Stimulated activated memory B cell treated with anti-CD40 and anti-IgM and Interleukin-4, amounts not matched to agents 10 μg/mL and 1 μg/mL and 100 μg/mL, for 72 hours (primary cell): ENCODE measurements at regions not wholly inside any gene's neighbourhood (a gene's known extent, or its start where the extent isn't known, plus 50 kb on each side); places are given as distances from the start of the nearest gene placed in this dataset.
"Not testable (repeated sequence)": the region's sequence is repeated elsewhere in the genome, so short reads cannot be mapped to it uniquely, and the experiment has no call there.

Source experiments
- ATAC-seq: fragments of 150-1000 bp; cut with Tn5 transposase; 2 replicates; pipeline ENCODE4 v1.10.0; 2021
- H3K27ac Mint-ChIP-seq: one replicate; pipeline ENCODE4 v1.8.0; 2022; ENCODE audit warnings: mild to moderate bottlenecking, mixed read lengths
- H3K27me3 Mint-ChIP-seq: one replicate; pipeline ENCODE4 v1.8.0; 2022; ENCODE audit warnings: mixed read lengths
- H3K36me3 Mint-ChIP-seq: one replicate; pipeline ENCODE4 v1.8.0; 2022; ENCODE audit warnings: mixed read lengths
- H3K4me1 Mint-ChIP-seq: one replicate; pipeline ENCODE4 v1.8.0; 2022; ENCODE audit warnings: mixed read lengths
- H3K4me3 Mint-ChIP-seq: one replicate; pipeline ENCODE4 v1.8.0; 2022; ENCODE audit warnings: mild to moderate bottlenecking, moderate library complexity, mixed read lengths
- H3K9me3 Mint-ChIP-seq: one replicate; pipeline ENCODE4 v1.8.0; 2022; ENCODE audit warnings: mixed read lengths

- Mint-ChIP-seq H3K9me3 (no peaks in the 10 kb centered on the region), H3K4me3 (no peak overlapping the region), H3K4me1 (no peaks in the 10 kb centered on the region), H3K27ac (no peak overlapping the region), H3K27me3 (no peaks in the 10 kb centered on the region), H3K36me3 (no peaks in the 10 kb centered on the region)
- ATAC-seq = no peak
These were observed 828.6 kb upstream of the CITED2 start for GRCh38 chr6:140202964-140203515.

DNA sequence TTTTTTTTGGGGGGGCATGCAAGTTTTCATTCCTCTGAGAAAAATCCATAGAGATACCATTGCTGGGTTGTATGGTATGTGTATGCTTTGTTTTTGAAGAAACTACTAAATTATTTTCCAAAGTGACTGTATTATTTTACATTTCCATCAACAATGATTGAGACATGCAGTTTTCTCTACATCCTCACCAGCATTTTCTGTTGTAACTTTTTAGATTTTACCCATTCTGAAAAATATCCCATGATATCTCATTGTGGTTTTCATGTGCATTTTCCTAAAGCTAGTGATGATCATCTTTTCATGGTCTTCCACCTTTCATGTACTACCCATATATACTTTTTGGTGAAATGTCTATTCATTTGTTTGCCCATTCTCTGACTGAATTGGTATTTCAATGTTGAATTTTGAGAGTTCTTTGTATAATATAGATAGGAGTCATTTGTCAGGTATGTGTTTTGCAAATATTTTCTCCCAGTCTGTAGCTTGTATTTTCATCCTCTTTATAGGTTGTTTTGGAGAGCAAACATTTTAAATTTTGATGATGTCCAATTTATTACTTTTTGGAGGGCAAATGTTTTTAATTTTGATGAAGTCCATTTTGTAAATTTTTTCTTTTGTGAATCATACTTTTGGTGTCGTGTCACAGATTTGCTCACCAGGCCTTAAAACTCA is 827.5 kb upstream of the CITED2 start:
- Mint-ChIP-seq H3K27ac (no peak overlapping the region), H3K4me1 (no peaks in the 10 kb centered on the region), H3K9me3 (no peaks in the 10 kb centered on the region), H3K36me3 (no peaks in the 10 kb centered on the region), H3K4me3 (no peak overlapping the region), H3K27me3 (no peaks in the 10 kb centered on the region)
- no peak for ATAC-seq

DNA sequence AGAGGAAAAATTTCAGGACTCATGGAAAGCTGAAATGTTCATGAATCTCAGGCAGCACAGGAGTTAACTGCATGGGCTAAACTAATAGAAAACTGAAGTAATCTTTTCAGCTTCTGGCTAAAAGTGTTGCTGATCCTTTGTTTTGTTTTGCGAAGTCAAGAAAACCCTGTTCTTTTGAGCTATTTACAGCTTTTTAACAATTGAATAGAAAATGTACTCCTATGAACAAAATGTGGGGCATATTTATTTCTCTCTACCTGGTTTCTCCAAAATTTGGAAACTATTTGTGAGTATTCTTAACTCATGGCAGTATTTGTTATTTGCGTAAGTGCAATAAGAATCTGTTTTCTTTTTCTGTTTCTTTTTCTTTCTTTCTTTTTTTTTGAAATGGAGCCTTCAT is 818.8 kb upstream of the CITED2 start:
- peaks cover 10% of the 10 kb centered on the region for H3K9me3 Mint-ChIP-seq
- no peaks in the 10 kb centered on the region for H3K27me3 Mint-ChIP-seq
- no peak overlapping the region for H3K27ac Mint-ChIP-seq
- H3K36me3 Mint-ChIP-seq = no peaks in the 10 kb centered on the region
- ATAC-seq = no peak
- H3K4me1 Mint-ChIP-seq = no peaks in the 10 kb centered on the region
- H3K4me3 Mint-ChIP-seq = no peak overlapping the region

DNA sequence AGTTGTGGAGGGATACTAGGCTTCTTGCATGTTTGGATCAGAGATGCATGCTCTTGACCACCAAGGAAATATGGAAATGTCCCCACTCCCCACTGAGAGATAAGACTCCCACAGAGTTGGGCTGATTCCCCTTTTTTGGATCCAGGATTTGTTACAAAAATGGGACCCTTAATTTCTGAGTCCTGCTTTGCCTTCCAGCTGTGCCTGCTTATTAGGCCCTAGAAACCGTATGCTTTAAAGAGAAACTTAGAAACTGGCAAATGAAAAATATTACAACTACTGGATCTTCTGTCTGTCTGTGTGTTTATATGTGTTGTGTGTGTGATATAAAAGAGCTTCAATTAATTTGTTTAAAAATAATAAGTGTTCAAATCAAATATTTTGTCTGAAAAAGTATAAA is 817.6 kb upstream of the CITED2 start:
- no peaks in the 10 kb centered on the region for H3K27me3 Mint-ChIP-seq
- H3K36me3 Mint-ChIP-seq = no peaks in the 10 kb centered on the region
- ATAC-seq = no peak
- no peak overlapping the region for H3K4me3 Mint-ChIP-seq
- H3K9me3 Mint-ChIP-seq = peaks cover 13% of the 10 kb centered on the region
- no peaks in the 10 kb centered on the region for H3K4me1 Mint-ChIP-seq
- H3K27ac Mint-ChIP-seq = no peak overlapping the region

GRCh38 chr6:140189263-140189662 is 814.8 kb upstream of the CITED2 start:
- H3K27me3 Mint-ChIP-seq, H3K4me1 Mint-ChIP-seq, H3K27ac Mint-ChIP-seq, H3K36me3 Mint-ChIP-seq, ATAC-seq, H3K4me3 Mint-ChIP-seq: not testable (repeated sequence)
- H3K9me3 Mint-ChIP-seq = peaks cover 10% of the 10 kb centered on the region

GRCh38 chr6:140185991-140186390 is 811.5 kb upstream of the CITED2 start:
- H3K27me3 Mint-ChIP-seq = no peaks in the 10 kb centered on the region
- H3K9me3 Mint-ChIP-seq = peaks cover 4% of the 10 kb centered on the region
- no peak overlapping the region for H3K27ac Mint-ChIP-seq
- H3K36me3 Mint-ChIP-seq = no peaks in the 10 kb centered on the region
- no peak overlapping the region for H3K4me3 Mint-ChIP-seq
- no peak for ATAC-seq
- H3K4me1 Mint-ChIP-seq = no peaks in the 10 kb centered on the region

DNA sequence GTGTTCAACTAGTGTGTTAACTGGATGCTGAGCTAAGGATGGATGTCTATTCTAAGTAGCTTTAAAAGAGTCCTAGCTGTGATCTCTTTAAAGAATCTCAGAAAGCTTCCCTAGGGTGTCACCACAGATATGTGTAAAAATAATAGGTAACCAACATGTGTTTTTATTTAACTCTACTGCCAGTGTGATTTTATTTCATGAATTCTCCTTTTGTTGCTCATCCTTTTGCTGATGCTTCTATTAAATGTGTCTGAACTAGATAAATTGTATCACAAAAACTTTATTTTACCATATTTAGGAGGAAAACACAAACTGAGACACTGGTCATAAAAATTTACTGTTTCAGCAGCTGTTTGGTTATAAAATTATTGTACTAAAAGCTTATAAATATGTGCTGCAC is 809.4 kb upstream of the CITED2 start:
- no peaks in the 10 kb centered on the region for H3K4me1 Mint-ChIP-seq
- no peak overlapping the region for H3K4me3 Mint-ChIP-seq
- peaks cover 4% of the 10 kb centered on the region for H3K9me3 Mint-ChIP-seq
- ATAC-seq = no peak
- H3K27me3 Mint-ChIP-seq = no peaks in the 10 kb centered on the region
- no peak overlapping the region for H3K27ac Mint-ChIP-seq
- H3K36me3 Mint-ChIP-seq = no peaks in the 10 kb centered on the region

GRCh38 chr6:140182821-140183220 is 808.4 kb upstream of the CITED2 start:
- Mint-ChIP-seq H3K36me3 (no peaks in the 10 kb centered on the region), H3K27me3 (no peaks in the 10 kb centered on the region), H3K4me3 (no peak overlapping the region), H3K27ac (no peak overlapping the region), H3K9me3 (peaks cover 4% of the 10 kb centered on the region), H3K4me1 (no peaks in the 10 kb centered on the region)
- ATAC-seq = no peak

DNA sequence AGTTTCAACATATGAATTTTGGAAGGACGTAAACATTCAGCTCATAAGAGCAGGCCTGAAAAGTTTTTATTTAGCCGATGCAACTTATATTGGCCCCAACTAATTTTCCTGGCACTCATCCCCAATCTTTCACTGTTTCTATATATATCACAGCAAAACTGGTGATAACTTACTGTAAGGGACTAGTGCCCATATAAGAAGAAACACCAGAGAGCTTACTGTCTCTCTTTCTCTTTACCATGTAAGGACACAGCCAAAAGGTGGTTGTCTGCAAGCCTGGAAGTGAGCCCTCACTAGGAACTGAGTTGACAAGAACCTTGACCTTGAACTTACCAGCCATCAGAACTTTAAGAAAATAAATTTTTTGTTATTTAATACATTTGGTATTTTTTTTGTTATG is 807.4 kb upstream of the CITED2 start:
- Mint-ChIP-seq H3K36me3 (no peaks in the 10 kb centered on the region), H3K4me3 (no peak overlapping the region), H3K27me3 (no peaks in the 10 kb centered on the region), H3K4me1 (no peaks in the 10 kb centered on the region), H3K27ac (no peak overlapping the region), H3K9me3 (no peaks in the 10 kb centered on the region)
- ATAC-seq = no peak

- Mint-ChIP-seq H3K9me3 (no peaks in the 10 kb centered on the region), H3K4me3 (no peak overlapping the region), H3K4me1 (no peaks in the 10 kb centered on the region), H3K36me3 (no peaks in the 10 kb centered on the region), H3K27ac (no peak overlapping the region), H3K27me3 (no peaks in the 10 kb centered on the region)
- no peak for ATAC-seq
These were observed 805.9 kb upstream of the CITED2 start for GRCh38 chr6:140180306-140180705.

DNA sequence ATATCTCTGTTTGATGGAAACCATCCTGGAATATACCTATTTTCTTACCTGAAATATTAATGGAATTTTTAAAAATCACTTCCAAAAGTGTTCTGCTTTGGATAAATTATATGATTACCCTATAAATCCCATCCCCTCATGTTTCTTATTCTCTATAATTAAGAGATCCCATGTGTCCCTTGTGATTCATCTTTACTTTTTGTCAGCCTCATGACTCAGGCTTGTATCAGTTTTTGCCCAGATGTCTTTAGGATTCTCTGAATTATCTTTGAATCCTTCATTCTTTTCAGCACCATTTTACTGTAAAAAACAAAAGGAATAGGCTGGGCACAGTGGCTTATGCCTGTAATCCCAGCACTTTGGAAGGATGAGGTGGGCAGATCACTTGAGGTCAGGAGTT is 804.5 kb upstream of the CITED2 start:
- H3K4me1 Mint-ChIP-seq = no peaks in the 10 kb centered on the region
- no peaks in the 10 kb centered on the region for H3K27me3 Mint-ChIP-seq
- H3K4me3 Mint-ChIP-seq = no peak overlapping the region
- no peaks in the 10 kb centered on the region for H3K9me3 Mint-ChIP-seq
- ATAC-seq = no peak
- H3K27ac Mint-ChIP-seq = no peak overlapping the region
- no peaks in the 10 kb centered on the region for H3K36me3 Mint-ChIP-seq

DNA sequence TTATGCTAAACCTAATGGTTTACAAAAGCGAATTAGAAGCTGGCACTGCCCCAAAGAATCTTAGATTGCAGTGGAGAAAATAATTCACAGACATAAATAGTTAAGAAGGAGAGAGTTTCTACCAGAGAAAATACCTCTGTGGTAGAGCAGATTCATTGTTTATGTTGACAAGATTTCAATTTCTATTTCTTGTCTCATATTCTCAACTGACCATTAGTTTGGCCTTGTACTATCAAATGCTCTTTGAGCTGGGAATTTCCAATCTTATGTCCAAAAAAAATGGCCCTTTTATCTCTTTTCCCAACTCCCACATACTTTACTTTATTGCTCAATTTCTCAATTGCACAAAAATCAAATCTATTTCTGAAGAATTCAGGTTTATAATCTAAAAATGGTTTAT is 804.1 kb upstream of the CITED2 start:
- no peaks in the 10 kb centered on the region for H3K4me1 Mint-ChIP-seq
- no peaks in the 10 kb centered on the region for H3K36me3 Mint-ChIP-seq
- H3K27me3 Mint-ChIP-seq = no peaks in the 10 kb centered on the region
- H3K4me3 Mint-ChIP-seq = no peak overlapping the region
- no peak for ATAC-seq
- H3K27ac Mint-ChIP-seq = no peak overlapping the region
- H3K9me3 Mint-ChIP-seq = no peaks in the 10 kb centered on the region

GRCh38 chr6:140176306-140176705 is 801.9 kb upstream of the CITED2 start:
- H3K4me3 Mint-ChIP-seq = no peak overlapping the region
- no peaks in the 10 kb centered on the region for H3K36me3 Mint-ChIP-seq
- no peaks in the 10 kb centered on the region for H3K9me3 Mint-ChIP-seq
- no peaks in the 10 kb centered on the region for H3K27me3 Mint-ChIP-seq
- H3K27ac Mint-ChIP-seq = no peak overlapping the region
- ATAC-seq = no peak
- H3K4me1 Mint-ChIP-seq = no peaks in the 10 kb centered on the region

- no peaks in the 10 kb centered on the region for H3K27me3 Mint-ChIP-seq
- H3K4me3 Mint-ChIP-seq = no peak overlapping the region
- H3K27ac Mint-ChIP-seq = no peak overlapping the region
- no peaks in the 10 kb centered on the region for H3K9me3 Mint-ChIP-seq
- H3K36me3 Mint-ChIP-seq = no peaks in the 10 kb centered on the region
- no peaks in the 10 kb centered on the region for H3K4me1 Mint-ChIP-seq
- ATAC-seq = peak; percentile 24
These were observed 801.0 kb upstream of the CITED2 start for GRCh38 chr6:140175486-140175885.

DNA sequence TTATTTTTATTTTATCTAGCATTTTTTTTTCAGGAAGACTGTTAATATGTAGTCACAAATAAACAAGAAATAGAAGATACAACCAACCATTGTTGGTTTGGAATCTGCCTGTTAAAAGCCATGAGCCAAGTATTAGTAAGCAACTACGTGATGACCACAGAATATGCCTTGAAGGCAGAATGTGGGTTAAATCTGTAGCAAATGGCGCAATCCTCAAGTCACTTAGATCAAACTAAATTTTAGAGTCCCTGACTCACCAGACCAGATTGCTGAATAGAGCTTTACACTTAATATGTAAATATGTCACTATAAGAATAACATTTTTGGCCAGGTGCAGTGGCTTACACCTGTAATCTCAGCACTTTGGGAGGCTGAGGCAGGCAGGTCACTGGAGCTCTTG is 800.1 kb upstream of the CITED2 start:
- no peak overlapping the region for H3K4me3 Mint-ChIP-seq
- H3K36me3 Mint-ChIP-seq = no peaks in the 10 kb centered on the region
- no peaks in the 10 kb centered on the region for H3K27me3 Mint-ChIP-seq
- H3K9me3 Mint-ChIP-seq = no peaks in the 10 kb centered on the region
- no peak for ATAC-seq
- no peaks in the 10 kb centered on the region for H3K4me1 Mint-ChIP-seq
- H3K27ac Mint-ChIP-seq = no peak overlapping the region

- no peaks in the 10 kb centered on the region for H3K4me1 Mint-ChIP-seq
- H3K9me3 Mint-ChIP-seq = no peaks in the 10 kb centered on the region
- no peak for ATAC-seq
- H3K27ac Mint-ChIP-seq = no peak overlapping the region
- no peaks in the 10 kb centered on the region for H3K27me3 Mint-ChIP-seq
- H3K4me3 Mint-ChIP-seq = no peak overlapping the region
- no peaks in the 10 kb centered on the region for H3K36me3 Mint-ChIP-seq
These were observed 793.9 kb upstream of the CITED2 start for GRCh38 chr6:140168365-140168764.

- H3K36me3 Mint-ChIP-seq = no peaks in the 10 kb centered on the region
- H3K4me1 Mint-ChIP-seq = no peaks in the 10 kb centered on the region
- no peak overlapping the region for H3K4me3 Mint-ChIP-seq
- ATAC-seq = no peak
- H3K27ac Mint-ChIP-seq = no peak overlapping the region
- H3K9me3 Mint-ChIP-seq = peaks cover 2% of the 10 kb centered on the region
- no peaks in the 10 kb centered on the region for H3K27me3 Mint-ChIP-seq
These were observed 786.5 kb upstream of the CITED2 start for GRCh38 chr6:140160909-140161308.
